ENCODE measurements at regions not wholly inside any gene's neighbourhood (a gene's known extent, or its start where the extent isn't known, plus 50 kb on each side); places are given as distances from the start of the nearest gene placed in this dataset.
A peak's percentile ranks its signal among the peaks of the same experiment; 100 is the strongest.

DNA sequence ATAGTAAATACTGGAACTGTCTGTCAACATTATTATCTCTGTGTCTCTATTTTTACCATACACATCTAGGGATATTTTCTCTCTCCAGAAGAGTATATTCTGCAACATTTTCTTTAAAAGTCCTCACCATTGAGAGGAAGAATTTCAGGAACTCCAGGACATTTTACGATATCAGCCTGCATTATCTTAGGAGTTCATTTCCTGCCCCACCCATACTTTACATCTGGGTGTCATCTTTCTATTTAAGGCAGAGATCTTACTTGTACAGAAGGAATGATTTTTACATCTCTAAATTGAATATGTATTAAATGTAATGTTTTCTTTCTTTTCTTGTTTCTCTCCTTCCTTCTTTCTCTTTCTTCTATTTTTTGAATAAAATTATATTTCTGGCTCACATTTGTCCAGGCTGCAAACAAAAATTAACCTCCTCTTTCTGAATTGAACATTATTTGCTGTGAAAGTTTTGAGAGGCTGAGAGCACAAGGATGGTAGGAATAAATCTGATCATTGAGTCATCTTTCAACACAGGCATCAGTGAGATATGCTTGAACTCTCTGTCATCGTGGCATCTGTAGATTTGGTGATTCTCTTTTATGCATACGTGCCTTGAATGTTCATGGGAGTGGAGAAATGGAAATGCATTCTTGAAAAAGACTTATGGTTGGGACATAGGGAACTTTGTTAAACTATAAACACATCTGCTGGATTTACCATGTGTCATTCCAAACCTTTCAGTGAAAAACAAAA is 753.6 kb downstream of the SLC16A7 start:
- in situ Hi-C loops (cut with HindIII; ENCODE audit: low sequenced_read_pairs): no loop called here

GRCh38 chr12:60387356-60387755 is 791.5 kb downstream of the SLC16A7 start:
- DNase-seq (ENCODE audit: low spot score): no peak
- in situ Hi-C loops (cut with HindIII; ENCODE audit: low sequenced_read_pairs): no loop called here

More for the DNA sequence above, 753.6 kb downstream of the SLC16A7 start:
- DNase-seq (ENCODE audit: low spot score): no peak

GRCh38 chr12:60391051-60391450 is 795.2 kb downstream of the SLC16A7 start:
- in situ Hi-C loops (cut with HindIII; ENCODE audit: low sequenced_read_pairs): no loop called here
- DNase-seq (ENCODE audit: low spot score): no peak

- in situ Hi-C loops (cut with HindIII; ENCODE audit: low sequenced_read_pairs): no loop called here
- no peak for DNase-seq (ENCODE audit: low spot score)
These were observed 796.0 kb downstream of the SLC16A7 start for GRCh38 chr12:60391791-60392190.

DNA sequence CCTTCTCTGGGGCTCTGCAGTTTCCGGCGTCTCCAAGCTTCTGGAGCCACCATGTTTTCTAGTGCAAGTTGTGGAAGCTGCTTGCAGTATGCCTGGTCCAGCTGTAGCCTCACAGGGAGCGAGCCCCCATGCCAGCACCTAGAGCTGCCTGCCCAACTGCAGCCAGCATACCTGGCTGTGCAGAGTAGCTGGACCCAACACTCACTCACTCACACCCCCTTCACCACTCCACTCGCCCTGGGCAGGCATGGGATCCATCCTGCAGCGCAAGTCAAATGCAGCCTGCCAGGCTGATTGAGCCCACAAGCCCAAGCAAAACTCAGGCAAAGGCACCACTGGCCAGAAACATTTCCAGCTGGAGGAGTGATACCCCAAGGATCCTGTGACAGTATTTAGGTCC is 797.3 kb downstream of the SLC16A7 start:
- in situ Hi-C loops (cut with HindIII; ENCODE audit: low sequenced_read_pairs): no loop called here
- DNase-seq (ENCODE audit: low spot score): no peak

DNA sequence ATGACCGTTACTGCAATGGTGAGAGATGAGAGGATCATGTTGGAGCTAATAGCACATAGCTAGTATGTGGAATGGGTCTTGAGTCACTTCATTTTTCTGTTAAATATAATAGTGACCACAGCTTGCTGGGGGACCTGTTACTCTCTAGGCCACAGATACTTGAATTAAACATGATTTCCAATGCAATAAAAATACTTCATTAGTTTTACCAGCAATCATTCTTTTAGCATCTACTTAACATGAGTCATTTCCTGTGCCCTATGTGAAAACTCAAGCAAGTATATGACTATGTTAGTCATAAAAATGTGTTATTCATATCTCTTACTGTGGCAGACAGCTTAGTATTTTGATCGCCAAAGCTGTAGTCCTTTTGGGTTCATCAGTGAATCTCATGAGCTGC is 798.8 kb downstream of the SLC16A7 start:
- no peak for DNase-seq (ENCODE audit: low spot score)
- in situ Hi-C loops (cut with HindIII; ENCODE audit: low sequenced_read_pairs): no loop called here

DNA sequence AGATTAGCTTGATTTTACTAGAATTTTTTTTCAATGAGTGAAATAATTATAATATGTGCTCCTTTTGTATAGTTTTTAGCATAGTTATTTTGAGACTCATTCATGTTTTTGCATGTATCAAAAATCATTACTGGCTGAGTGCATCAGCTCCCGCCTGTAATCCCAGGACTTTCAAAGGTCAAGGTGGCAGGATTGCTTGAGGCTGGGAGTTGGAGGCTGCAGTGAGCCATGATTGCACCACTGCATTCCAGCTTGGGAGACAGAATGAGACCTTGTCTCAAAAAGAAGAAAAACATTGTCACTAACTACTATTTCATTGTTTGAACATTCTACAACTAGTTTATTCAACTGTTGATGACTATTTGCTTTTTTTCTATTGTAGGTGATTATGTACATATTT is 802.7 kb downstream of the SLC16A7 start:
- no peak for DNase-seq (ENCODE audit: low spot score)
- in situ Hi-C loops (cut with HindIII; ENCODE audit: low sequenced_read_pairs): no loop called here

- in situ Hi-C loops (cut with HindIII; ENCODE audit: low sequenced_read_pairs): no loop called here
- DNase-seq (ENCODE audit: low spot score): no peak
These were observed 803.2 kb downstream of the SLC16A7 start for GRCh38 chr12:60399064-60399463.

DNA sequence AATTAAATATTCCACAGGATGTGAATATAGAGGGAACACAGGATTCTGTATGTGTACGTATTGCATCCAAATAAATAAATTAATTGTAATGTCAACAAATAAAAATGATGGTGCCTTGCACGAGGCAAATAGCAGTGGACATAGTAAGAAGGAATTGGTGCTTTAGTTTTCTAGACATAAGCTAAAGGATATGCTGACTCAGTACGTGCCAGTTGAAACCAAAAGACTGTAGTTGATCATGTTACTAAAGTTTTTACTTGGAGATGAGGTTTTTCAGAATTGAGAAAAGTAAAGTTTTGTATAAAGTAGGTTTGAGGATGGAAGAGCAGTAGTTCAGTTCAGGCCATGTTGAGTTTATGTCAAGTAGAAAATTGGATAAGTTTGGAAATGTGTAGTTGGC is 807.2 kb downstream of the SLC16A7 start:
- no peak for DNase-seq (ENCODE audit: low spot score)
- in situ Hi-C loops (cut with HindIII; ENCODE audit: low sequenced_read_pairs): no loop called here

DNA sequence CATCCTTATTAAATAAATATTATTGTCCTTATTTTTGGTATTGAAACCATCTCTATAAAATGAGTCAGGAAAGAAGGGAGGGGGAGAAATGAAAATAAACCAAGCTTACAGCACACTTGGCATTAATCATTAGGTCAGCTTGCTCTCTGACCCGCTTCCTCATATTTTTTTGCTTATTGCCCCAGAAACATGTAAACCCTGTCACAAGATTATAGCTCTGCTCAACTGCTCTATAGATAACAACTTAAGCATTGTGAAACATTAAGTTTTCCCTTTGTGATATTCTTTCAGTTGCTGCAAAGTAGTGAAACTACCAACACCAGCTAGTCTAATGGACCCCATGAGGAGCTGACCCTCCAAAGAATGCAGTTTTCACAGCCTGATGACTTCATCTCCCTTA is 819.5 kb downstream of the SLC16A7 start:
- in situ Hi-C loops (cut with HindIII; ENCODE audit: low sequenced_read_pairs): no loop called here

GRCh38 chr12:60419986-60420385 is 824.2 kb downstream of the SLC16A7 start:
- DNase-seq (ENCODE audit: low spot score): no peak
- in situ Hi-C loops (cut with HindIII; ENCODE audit: low sequenced_read_pairs): no loop called here

More for the DNA sequence above, 819.5 kb downstream of the SLC16A7 start:
- DNase-seq (ENCODE audit: low spot score): no peak

DNA sequence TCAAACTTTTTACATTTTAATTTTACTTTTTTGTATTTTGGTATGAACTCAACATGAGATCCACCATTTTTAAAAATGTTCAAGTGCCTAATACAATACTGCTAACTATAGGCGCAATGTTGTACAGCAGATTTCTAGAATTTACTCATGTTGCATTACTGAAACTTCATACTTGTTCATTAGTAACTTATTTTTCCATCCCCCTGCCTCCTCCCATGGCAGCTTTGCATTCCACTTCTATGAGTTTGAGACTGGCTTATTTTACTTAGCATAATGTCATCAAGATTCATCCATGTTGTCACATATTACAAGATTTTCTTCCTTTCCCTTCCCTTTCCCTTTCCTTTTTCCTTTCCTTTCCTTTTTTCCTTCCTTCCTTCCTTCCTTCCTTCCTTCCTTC is 825.9 kb downstream of the SLC16A7 start:
- in situ Hi-C loops (cut with HindIII; ENCODE audit: low sequenced_read_pairs): no loop called here
- no peak for DNase-seq (ENCODE audit: low spot score)

- in situ Hi-C loops (cut with HindIII; ENCODE audit: low sequenced_read_pairs): no loop called here
- DNase-seq (ENCODE audit: low spot score): no peak
These were observed 841.5 kb downstream of the SLC16A7 start for GRCh38 chr12:60437297-60437696.

GRCh38 chr12:60441577-60441976 is 845.7 kb downstream of the SLC16A7 start:
- no peak for DNase-seq (ENCODE audit: low spot score)
- in situ Hi-C loops (cut with HindIII; ENCODE audit: low sequenced_read_pairs): no loop called here

GRCh38 chr12:60451457-60451856 is 855.6 kb downstream of the SLC16A7 start:
- in situ Hi-C loops (cut with HindIII; ENCODE audit: low sequenced_read_pairs): no loop called here

DNA sequence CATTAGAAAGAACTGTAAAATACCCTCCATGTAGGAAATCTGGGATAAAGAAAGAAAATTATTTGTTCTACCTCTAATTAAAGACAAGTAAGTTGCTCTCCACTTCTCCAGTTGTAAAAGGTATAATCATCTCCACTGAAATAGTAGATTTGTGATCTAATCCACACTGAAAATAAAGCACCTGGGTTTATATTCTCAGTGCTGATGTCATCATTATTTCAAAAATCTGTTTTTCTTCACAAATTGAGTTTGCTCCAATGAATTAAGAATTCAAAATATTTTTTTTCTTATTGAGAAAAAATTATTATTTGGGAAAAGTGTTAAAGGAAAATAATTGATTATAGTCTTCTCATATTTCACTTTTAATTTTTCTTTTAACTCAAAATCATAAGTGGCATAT is 869.2 kb downstream of the SLC16A7 start:
- DNase-seq (ENCODE audit: low spot score): no peak
- in situ Hi-C loops (cut with HindIII; ENCODE audit: low sequenced_read_pairs): no loop called here

More at GRCh38 chr12:60451457-60451856, 855.6 kb downstream of the SLC16A7 start:
- DNase-seq (ENCODE audit: low spot score): no peak

GRCh38 chr12:60468546-60468945 is 872.7 kb downstream of the SLC16A7 start:
- DNase-seq (ENCODE audit: low spot score): no peak
- in situ Hi-C loops (cut with HindIII; ENCODE audit: low sequenced_read_pairs): no loop called here

DNA sequence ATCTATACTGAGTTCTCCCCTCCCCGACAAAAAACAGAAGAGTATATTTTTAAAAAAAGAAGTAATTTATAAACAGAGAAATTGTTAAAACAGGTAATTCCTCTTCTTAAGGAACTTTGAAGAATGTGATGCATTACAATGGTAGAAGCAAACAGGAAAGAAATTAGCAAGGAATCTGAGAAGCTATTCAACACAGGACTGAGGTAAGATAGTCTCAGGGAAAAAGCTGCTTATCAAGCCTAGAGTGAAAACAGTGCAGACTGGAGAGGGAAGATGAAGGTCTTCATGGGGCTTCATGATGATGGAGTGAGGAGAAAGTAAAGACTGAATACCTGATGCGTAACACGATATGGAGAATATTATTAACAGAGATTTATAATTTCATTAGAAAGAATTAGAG is 880.0 kb downstream of the SLC16A7 start:
- DNase-seq (ENCODE audit: low spot score): no peak
- in situ Hi-C loops (cut with HindIII; ENCODE audit: low sequenced_read_pairs): no loop called here

DNA sequence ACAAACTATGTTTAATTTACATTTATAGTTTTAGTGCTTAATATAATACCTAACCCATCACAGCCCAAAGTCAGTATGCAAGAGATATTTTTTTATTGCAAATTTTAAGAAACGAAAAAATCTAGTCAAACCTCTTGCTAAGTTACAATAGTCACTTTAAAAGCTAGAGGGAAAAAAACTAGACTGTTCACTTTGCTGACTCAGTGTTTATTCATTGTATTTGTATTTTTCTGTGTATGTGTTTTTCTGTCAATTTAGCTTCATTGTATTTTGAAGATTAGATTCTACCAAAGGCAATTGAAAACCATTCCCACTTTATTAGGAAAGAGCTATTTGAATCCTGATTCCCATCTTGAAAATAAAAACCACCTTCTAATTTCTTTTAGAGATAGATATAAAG is 891.5 kb downstream of the SLC16A7 start:
- in situ Hi-C loops (cut with HindIII; ENCODE audit: low sequenced_read_pairs): no loop called here
- no peak for DNase-seq (ENCODE audit: low spot score)

DNA sequence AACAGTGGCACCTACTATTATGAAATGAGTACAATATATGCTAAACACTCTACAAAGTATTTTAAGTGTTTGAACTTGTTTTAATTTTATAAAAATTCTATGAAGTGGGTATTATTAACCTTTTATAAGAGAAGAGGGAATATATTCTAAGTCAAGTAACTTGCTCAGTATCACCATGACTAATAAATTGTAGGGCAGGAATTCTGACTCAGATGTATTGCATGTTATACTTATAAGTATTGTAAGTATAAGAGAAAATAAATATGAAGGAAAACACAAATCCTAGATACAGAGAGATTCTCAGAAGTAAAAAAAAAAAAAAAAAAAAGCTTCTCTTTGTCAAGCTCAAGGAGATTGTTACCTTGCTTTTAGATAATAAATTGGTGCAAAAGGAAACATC is 893.2 kb downstream of the SLC16A7 start:
- in situ Hi-C loops (cut with HindIII; ENCODE audit: low sequenced_read_pairs): no loop called here

DNA sequence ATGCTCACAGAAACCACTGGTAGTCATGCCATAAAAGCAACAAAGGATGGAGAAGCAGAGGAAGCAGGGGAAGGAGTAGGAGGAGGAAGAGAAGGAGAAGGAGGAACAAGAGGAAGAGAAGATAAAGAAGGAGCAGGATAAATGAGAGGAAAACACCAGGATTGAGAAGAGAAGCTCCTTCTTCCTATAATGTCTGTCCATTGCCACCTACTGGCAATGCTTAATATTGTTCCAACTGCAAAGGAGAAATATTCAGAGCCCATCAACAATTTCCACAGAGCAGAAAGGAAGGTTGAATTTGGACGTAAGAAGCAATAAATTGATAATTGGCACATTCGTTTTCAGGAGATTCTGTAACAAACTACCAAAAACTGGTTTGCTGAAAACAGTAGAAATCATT is 898.4 kb downstream of the SLC16A7 start:
- in situ Hi-C loops (cut with HindIII; ENCODE audit: low sequenced_read_pairs): no loop called here
- DNase-seq (ENCODE audit: low spot score): peak; percentile 19

More for the DNA sequence above, 893.2 kb downstream of the SLC16A7 start:
- DNase-seq (ENCODE audit: low spot score): no peak

Data from G401 (cell line).